ENCODE measurements at regions not wholly inside any gene's neighbourhood (a gene's known extent, or its start where the extent isn't known, plus 50 kb on each side); places are given as distances from the start of the nearest gene placed in this dataset.

DNA sequence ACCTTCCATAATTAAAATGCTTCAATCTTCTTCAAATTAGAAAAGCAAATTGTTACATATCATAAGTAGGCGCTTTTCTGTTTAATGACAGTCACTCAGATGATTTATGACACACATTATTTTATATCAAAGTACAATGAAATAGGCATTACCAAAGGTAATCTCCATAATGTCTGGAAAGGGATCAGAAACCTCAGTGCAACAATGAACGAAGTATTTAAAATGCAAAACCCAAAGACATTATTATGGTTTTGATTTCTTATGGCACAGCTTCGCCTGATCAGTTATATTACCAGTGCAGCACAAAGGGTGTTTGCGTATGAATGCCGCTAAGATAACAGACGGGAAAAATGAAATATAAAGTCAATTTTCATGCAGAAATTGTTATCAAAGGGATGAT lies 162.2 kb upstream of the MEIS1 start (continued):
- no peak for TF ChIP-seq GTF2F1 (IDR thresholded peaks at IDR 0.05; ENCODE audit: borderline replicate concordance, low read depth, low read length)
